ENCODE measurements at regions not wholly inside any gene's neighbourhood (a gene's known extent, or its start where the extent isn't known, plus 50 kb on each side); places are given as distances from the start of the nearest gene placed in this dataset.
"Not testable (repeated sequence)": the region's sequence is repeated elsewhere in the genome, so short reads cannot be mapped to it uniquely, and the experiment has no call there.

DNA sequence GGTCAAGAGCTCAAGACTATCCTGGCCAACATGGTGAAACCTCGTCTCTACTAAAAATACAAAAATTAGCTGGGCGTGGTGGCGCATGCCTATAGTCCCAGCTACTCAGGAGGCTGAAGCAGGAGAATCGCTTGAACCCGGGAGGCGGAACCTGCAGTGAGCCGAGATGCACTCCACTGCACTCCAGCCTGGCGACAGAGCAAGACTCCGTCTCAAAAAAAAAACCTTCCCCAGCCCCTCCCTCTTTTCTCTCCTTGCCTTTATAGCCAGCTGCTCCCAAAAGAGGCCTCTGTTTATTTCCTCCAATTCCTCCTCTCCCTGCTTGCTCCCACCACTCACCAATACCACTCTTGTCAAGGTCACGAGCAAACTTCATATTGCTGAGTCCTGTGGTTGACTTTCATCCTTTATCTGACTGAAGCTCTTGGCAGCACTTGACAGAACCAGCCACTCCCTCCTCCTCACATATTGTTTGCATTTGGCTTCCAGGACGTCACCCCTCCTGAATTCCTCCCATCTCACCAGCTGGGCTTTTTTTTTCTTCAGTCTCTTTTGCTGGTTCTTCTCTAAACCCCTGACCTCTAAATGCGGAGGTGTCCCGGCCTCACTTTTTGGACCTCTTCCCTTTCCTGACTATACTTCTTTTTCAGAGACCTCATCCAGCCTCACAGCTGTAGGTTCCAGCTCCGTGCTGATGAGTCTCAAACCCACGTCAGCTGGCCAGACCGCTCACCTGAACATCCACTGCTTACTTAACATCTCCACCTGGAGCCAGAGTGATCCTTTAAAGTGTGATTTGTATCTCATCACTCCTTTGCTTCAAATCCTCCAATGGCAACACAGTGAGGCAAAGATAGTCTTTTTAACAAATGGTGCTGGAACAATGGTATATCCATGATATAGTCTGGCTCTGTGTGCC is 84.6 kb upstream of the CAB39 start:
- peak in 1 of 2 experiments; percentile 36 for DNase-seq (ENCODE audit: low read depth in 1 of 2, low spot score in 2 of 2)
- Histone ChIP-seq H3K9me3 (replicated peaks) (no peaks in the 10 kb centered on the region), H3K4me1 (replicated peaks) (peaks cover 5% of the 10 kb centered on the region), H3K27ac (no peak overlapping the region), H3K36me3 (no peaks in the 10 kb centered on the region), H3K27me3 (replicated peaks) (no peaks in the 10 kb centered on the region), H3K4me3 (no peak overlapping the region)

DNA sequence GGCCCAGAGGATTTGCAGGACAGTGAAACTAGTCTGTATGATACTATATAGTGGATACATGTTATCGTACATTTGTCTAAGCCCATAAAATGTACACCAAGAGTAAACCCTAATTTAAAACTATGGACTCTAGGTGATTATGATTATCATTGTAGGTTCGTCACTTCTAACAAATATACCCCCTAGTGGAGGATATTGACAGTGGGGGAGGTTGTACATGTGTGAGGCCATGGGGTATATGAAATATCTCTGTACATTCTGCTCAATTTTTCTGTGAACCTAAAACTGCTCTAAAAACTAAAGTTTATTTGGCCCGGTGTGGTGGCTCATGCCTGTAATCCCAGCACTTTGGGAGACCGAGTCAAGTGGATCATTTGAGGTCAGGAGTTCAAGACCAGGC is 81.2 kb upstream of the CAB39 start:
- H3K4me1 ChIP-seq (replicated peaks): peaks cover 5% of the 10 kb centered on the region
- DNase-seq (ENCODE audit: low read depth in 1 of 2, low spot score in 2 of 2): no peak
- H3K27me3 ChIP-seq (replicated peaks): no peaks in the 10 kb centered on the region
- no peaks in the 10 kb centered on the region for H3K36me3 ChIP-seq
- H3K4me3 ChIP-seq: no peak overlapping the region
- no peak overlapping the region for H3K27ac ChIP-seq
- H3K9me3 ChIP-seq (replicated peaks): no peaks in the 10 kb centered on the region

DNA sequence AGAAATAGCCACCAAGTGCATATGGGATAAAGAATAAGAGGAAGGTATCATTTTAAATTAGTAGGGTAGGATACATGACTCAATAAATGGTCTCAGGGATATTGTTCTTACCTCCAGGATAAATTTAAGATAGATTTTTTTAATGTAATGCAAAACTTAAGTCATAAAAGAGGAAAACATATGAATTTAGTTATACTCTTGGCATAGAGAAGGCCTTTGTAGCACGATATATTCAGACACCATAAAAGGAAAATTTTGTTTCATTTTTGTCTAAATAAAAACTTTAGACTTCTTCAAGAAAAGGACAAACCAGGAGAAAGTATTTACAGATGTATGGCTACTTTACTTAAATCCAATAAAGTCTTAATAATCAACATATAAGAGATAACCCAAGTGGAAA is 78.5 kb upstream of the CAB39 start:
- Histone ChIP-seq H3K4me1 (replicated peaks) (no peaks in the 10 kb centered on the region), H3K36me3 (no peaks in the 10 kb centered on the region), H3K27me3 (replicated peaks) (no peaks in the 10 kb centered on the region), H3K4me3 (no peak overlapping the region), H3K9me3 (replicated peaks) (no peaks in the 10 kb centered on the region), H3K27ac (no peak overlapping the region)
- DNase-seq (ENCODE audit: low read depth in 1 of 2, low spot score in 2 of 2): no peak

DNA sequence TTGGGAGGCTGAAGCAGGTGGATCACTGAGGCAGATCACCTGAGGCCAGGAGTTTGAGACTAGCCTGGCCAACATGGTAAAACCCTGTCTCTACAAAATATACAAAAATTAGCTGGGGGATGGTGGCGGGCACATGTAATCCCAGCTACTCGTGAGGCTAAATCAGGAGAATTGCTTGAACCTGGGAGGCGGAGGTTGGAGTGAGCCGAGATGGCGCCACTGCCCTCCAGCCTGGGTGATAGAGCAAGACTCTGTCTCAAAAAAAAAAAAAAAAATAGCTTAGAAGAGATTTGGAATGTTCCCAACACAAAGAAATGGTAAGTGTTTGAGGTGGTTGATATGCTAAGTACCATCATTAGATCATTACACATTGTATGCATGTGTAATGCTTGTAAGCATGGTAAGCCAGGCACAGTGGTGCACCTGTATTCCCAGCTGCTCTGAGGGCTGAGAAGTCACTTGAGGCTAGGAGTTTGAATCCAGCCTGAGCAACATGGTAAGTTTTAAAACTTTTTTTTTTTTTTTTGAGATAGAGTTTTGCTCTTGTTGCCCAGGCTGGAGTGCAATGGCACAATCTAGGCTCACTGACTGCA is 77.8 kb upstream of the CAB39 start:
- H3K27ac ChIP-seq; DNase-seq (ENCODE audit: low read depth in 1 of 2, low spot score in 2 of 2); H3K4me1 ChIP-seq (replicated peaks); H3K36me3 ChIP-seq; H3K27me3 ChIP-seq (replicated peaks); H3K9me3 ChIP-seq (replicated peaks); H3K4me3 ChIP-seq: not testable (repeated sequence)

DNA sequence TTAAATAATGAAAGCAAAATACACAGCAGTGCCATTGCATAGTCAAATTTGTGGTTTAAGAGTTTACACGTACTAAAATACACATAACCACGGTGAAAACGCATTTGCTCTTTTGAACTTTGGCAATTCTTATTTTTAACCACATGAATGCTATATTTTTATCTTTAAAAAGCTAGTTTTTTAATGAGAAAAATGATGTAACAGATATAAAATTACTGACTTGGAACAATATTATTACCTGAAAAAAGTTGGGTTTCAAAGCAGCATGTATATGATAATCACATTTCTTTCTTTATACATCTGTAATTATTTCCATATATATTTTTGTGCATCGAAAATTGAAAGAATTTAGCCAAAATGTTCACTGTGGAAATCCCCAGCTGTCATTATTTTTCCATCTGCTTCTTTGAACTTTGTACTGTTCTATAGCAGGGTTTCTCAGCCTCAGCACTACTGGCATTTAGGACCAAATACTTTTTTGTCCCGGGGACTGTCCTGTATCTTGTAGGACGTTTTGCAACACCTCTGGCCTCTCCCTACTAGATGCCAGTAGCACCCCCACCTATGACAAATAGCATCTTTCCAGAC is 75.9 kb upstream of the CAB39 start:
- no peaks in the 10 kb centered on the region for H3K27me3 ChIP-seq (replicated peaks)
- no peak overlapping the region for H3K27ac ChIP-seq
- no peak overlapping the region for H3K4me3 ChIP-seq
- no peak for DNase-seq (ENCODE audit: low read depth in 1 of 2, low spot score in 2 of 2)
- no peaks in the 10 kb centered on the region for H3K9me3 ChIP-seq (replicated peaks)
- peaks cover 9% of the 10 kb centered on the region for H3K4me1 ChIP-seq (replicated peaks)
- H3K36me3 ChIP-seq: no peaks in the 10 kb centered on the region

DNA sequence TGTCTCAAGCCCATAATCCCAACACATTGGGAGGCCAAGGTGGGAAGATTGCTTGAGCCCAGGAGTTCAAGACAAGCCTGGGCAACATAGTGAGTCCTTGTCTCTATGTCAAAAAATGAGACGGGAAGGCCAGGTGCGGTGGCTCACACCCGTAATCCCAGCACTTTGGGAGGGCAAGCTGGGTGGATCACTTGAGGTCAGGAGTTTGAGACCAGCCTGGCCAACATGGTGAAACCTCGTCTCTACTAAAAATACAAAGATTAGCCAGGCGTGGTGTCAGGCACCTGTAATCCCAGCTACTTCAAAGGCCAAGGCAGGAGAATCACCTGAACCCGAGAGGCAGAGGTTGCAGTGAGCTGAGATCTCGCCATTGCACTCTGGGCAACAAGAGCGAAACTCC is 75.2 kb upstream of the CAB39 start:
- not testable (repeated sequence) for H3K36me3 ChIP-seq; H3K4me1 ChIP-seq (replicated peaks); H3K27ac ChIP-seq; H3K4me3 ChIP-seq; H3K9me3 ChIP-seq (replicated peaks); DNase-seq (ENCODE audit: low read depth in 1 of 2, low spot score in 2 of 2); H3K27me3 ChIP-seq (replicated peaks)

DNA sequence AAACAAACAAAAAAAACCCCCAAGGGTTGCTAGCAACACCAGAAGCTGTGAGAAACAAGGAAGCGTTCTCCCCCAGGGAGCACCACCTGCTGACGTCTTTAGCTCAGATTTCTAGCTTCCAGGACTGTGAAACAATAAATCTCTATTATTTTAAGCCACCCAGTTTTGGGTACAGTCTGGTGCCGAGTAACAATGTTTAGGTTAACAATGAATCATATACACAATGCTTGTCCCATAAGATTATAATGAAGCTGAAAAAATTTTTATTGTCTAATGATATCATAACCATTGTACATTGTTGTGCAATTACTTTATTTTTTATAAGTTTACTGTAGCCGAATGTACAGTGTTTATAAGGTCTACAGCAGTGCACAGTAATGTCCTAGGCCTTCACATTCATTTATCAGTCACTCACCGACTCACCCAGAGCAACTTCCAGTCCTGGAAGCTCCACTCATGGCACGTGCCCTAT is 72.1 kb upstream of the CAB39 start:
- peak; percentile 68 to 78 for DNase-seq (ENCODE audit: low read depth in 1 of 2, low spot score in 2 of 2)
- Histone ChIP-seq H3K27me3 (replicated peaks) (no peaks in the 10 kb centered on the region), H3K36me3 (no peaks in the 10 kb centered on the region), H3K4me1 (replicated peaks) (peaks cover 9% of the 10 kb centered on the region), H3K9me3 (replicated peaks) (no peaks in the 10 kb centered on the region), H3K4me3 (no peak overlapping the region), H3K27ac (peak overlapping the region; percentile 72)

DNA sequence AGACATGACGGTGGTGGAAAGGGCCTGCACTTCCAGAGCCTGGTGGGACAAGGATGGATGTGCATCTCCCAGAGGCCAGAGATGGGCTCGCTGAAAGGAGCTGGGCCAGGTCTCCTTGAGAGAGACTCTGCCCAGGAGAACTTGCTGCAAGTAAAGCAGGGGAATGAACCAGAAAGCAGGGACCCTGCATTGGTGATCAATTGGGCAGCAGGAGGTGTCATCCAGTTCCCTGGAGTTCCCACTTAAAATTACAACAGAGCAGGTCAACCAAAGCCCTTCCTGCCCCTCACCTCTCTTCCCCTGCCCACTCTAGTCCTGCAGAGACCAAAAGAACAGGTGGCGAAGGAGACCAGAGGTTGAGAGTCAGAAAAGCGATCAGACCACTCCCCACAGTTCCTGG is 69.7 kb upstream of the CAB39 start:
- Histone ChIP-seq H3K36me3 (no peaks in the 10 kb centered on the region), H3K4me1 (replicated peaks) (peaks cover 9% of the 10 kb centered on the region), H3K27ac (no peak overlapping the region), H3K4me3 (no peak overlapping the region), H3K27me3 (replicated peaks) (no peaks in the 10 kb centered on the region), H3K9me3 (replicated peaks) (no peaks in the 10 kb centered on the region)
- no peak for DNase-seq (ENCODE audit: low read depth in 1 of 2, low spot score in 2 of 2)

DNA sequence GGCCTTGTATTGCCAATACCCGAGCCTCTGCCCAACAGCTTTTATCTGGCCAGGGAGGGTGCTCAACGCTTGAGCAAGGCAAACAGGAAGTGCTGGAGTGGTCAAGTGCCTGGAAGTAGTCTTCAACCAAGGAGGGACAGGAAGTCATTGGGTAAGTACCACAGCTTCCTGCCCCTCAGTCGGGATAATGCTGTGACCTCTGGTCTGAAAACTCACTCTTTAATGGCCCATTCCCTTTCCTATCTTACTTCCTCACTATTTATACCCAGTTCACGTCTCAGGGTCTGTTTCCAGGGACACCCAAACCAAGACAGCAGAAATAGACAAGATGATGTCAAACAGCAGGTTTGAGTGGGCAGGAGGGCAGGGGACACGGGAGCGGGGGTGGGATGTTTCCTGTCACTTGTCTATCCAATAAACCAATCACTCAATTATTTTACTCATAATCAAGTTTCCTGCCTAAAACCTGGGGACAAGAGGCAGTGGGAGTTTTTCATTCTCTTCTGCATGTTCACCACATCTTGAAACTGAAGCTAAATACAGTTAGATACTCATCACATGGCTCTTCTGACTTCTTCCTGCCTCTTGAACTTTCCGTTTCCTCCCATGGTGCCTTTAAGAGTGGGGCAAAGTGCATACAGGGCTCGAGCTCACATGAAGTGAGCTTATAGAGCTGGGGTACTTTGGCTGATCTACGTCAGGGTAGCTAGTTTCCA is 68.9 kb upstream of the CAB39 start:
- DNase-seq (ENCODE audit: low read depth in 1 of 2, low spot score in 2 of 2): no peak
- Histone ChIP-seq H3K9me3 (replicated peaks) (no peaks in the 10 kb centered on the region; the same call in 1 of the 2 replicates), H3K27me3 (replicated peaks) (no peaks in the 10 kb centered on the region), H3K36me3 (no peaks in the 10 kb centered on the region), H3K27ac (no peak overlapping the region), H3K4me1 (replicated peaks) (peaks cover 9% of the 10 kb centered on the region), H3K4me3 (no peak overlapping the region)

DNA sequence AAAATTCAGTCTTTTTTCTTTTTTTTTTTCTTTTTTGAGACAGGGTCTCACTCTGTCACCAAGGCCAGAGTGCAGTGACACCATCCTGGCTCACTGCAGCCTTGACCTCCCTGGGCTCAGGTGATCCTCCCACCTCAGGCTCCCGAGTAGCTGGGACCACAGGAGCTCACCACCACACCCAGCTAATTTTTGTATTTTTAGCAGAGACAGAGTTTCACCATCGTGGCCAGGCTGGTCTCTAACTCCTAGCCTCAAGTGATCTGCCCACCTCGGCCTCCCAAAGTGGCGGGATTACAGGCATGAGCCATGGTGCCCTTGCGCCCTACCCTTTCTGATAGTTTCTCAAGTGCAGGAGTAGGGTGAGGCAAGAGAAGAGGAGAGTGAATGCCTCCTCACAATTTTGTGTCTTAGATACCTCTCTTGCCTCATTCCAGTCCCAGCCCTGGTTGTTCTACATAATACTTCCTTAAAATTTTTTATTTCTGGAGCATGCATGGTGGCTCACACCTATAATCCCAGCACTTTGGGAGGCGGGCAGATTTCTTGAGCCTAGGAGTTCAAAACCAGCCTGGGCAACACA is 68.2 kb upstream of the CAB39 start:
- DNase-seq (ENCODE audit: low read depth in 1 of 2, low spot score in 2 of 2): no peak
- Histone ChIP-seq H3K9me3 (replicated peaks) (no peaks in the 10 kb centered on the region; the same call in 1 of the 2 replicates), H3K4me1 (replicated peaks) (peaks cover 9% of the 10 kb centered on the region), H3K27ac (no peak overlapping the region), H3K36me3 (no peaks in the 10 kb centered on the region), H3K27me3 (replicated peaks) (no peaks in the 10 kb centered on the region), H3K4me3 (no peak overlapping the region)

DNA sequence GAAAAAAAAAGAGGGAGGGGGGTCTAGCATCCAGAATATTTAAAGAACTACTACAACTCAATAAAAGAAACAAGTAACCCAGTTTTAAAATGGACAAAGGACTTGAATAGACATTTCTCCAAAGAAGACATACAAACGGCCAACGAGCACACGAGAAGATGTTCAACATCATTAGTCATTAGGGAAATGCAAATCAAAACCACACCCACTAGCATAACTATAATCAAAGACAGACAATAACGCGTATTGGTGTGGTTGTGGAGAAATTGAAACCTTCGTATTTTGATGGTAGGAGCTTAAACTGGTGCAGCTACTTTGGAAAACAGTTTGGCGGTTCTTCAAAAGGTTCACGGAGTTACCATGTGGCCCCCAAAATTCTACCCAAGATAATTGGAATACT is 64.3 kb upstream of the CAB39 start:
- Histone ChIP-seq H3K9me3 (replicated peaks) (no peaks in the 10 kb centered on the region; the same call in 1 of the 2 replicates), H3K4me3 (no peak overlapping the region), H3K4me1 (replicated peaks) (no peaks in the 10 kb centered on the region), H3K27ac (no peak overlapping the region), H3K36me3 (no peaks in the 10 kb centered on the region), H3K27me3 (replicated peaks) (no peaks in the 10 kb centered on the region)
- no peak for DNase-seq (ENCODE audit: low read depth in 1 of 2, low spot score in 2 of 2)

DNA sequence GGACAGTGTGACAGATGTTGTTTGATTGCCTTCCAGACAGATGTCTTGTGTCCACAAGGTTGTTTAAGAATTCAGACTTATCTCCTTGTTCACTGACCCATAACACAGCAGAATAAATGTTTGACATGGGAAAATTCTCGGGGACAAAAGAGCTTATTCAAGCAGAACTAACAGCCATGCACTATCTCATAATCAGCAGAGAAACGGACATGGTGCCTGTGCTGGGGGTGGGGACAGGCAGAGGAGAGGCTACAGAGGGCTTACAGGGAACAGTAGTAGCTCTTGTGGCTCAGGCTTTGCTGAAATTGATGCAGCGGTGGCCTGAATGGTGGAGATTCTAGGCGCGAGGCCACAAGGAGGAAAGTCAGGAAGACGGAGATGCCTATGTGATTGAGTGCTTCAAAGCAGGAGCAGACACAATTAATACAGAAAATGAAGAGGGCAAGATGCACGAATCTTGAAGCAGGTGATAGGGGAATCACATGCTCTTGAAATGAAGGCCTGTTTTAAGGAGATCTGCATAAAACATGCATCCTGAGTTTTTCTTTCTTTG is 62.0 kb upstream of the CAB39 start:
- no peak for DNase-seq (ENCODE audit: low read depth in 1 of 2, low spot score in 2 of 2)
- Histone ChIP-seq H3K9me3 (replicated peaks) (no peaks in the 10 kb centered on the region; the same call in 1 of the 2 replicates), H3K27ac (no peak overlapping the region), H3K4me1 (replicated peaks) (no peaks in the 10 kb centered on the region), H3K36me3 (no peaks in the 10 kb centered on the region), H3K4me3 (no peak overlapping the region), H3K27me3 (replicated peaks) (no peaks in the 10 kb centered on the region)

DNA sequence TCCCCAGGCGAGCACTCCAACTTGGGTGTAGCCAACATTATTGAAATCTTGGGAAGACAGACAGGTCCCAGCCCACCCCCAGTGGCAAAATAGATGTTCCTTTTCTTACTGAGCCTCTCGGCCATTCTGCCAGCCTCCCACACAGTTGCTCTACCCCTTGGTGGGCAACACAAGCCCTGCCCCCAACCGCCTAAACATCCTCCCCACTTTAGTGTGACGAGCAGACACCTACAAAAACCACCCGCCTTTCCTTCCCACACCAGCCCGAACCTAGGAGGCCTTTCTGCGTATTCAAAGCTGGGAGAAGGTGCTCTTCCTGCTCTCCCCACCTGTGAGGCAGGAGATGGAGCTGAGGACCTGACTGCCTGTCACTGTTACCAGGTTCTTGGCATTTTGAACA is 58.6 kb upstream of the CAB39 start:
- Histone ChIP-seq H3K4me3 (no peak overlapping the region), H3K9me3 (replicated peaks) (no peaks in the 10 kb centered on the region), H3K4me1 (replicated peaks) (no peaks in the 10 kb centered on the region), H3K27me3 (replicated peaks) (no peaks in the 10 kb centered on the region), H3K27ac (no peak overlapping the region), H3K36me3 (no peaks in the 10 kb centered on the region)
- DNase-seq (ENCODE audit: low read depth in 1 of 2, low spot score in 2 of 2): no peak

Measured in SJSA1 (cell line).